GM06990 (cell line): ENCODE measurements at regions not wholly inside any gene's neighbourhood (a gene's known extent, or its start where the extent isn't known, plus 50 kb on each side); places are given as distances from the start of the nearest gene placed in this dataset.

Source experiments
- DNase-seq: peaks from one replicate; pipeline ENCODE4 v3.0.0-alpha.2; 2011; ENCODE audit not compliant: insufficient read length; ENCODE audit errors: extremely low read depth
- H3K27me3 ChIP-seq: replicated peaks from 2 replicates; pipeline ENCODE4 v1.6.0; 2011; ENCODE audit warnings: low read length; ENCODE audit not compliant: control insufficient read depth, insufficient read depth
- H3K36me3 ChIP-seq: 2 replicates; pipeline ENCODE4 v1.5.1; 2011; ENCODE audit warnings: low read length; ENCODE audit not compliant: control insufficient read depth, insufficient read depth
- H3K4me3 ChIP-seq: replicated peaks from 2 replicates; pipeline ENCODE4 v1.5.1; 2011; ENCODE audit warnings: low read depth, mild to moderate bottlenecking, control low read depth, low read length
- TF ChIP-seq, protein P1 (sequence below): IDR thresholded peaks from 2 replicates; pipeline ENCODE4 v1.5.1; 2011; ENCODE audit warnings: low read length, control low read depth, mild to moderate bottlenecking, inconsistent platforms; ENCODE audit not compliant: insufficient read depth, poor library complexity, severe bottlenecking

DNA sequence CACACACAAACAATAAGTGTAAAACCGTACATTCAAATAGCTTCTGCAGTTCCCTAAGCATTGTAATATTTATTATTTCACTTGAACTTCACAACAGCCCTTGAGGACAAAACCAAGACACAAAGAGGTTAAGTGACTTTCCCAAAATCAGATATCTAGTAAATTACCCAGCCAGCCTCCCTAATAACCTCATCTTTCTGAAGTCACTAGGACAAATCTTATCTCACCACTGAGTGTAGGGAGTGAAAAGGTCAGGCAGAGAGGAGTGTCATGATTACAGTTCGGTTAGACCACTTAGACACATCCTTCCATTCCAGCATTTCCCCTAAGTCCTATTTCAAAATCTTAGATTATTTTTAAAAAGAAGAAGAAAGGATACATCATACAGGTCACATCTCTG is 377.3 kb upstream of the NFIA start:
- H3K27me3 ChIP-seq = no peaks in the 10 kb centered on the region
- no peak overlapping the region for H3K4me3 ChIP-seq
- no peaks in the 10 kb centered on the region for H3K36me3 ChIP-seq
- TF ChIP-seq, protein P1, sequence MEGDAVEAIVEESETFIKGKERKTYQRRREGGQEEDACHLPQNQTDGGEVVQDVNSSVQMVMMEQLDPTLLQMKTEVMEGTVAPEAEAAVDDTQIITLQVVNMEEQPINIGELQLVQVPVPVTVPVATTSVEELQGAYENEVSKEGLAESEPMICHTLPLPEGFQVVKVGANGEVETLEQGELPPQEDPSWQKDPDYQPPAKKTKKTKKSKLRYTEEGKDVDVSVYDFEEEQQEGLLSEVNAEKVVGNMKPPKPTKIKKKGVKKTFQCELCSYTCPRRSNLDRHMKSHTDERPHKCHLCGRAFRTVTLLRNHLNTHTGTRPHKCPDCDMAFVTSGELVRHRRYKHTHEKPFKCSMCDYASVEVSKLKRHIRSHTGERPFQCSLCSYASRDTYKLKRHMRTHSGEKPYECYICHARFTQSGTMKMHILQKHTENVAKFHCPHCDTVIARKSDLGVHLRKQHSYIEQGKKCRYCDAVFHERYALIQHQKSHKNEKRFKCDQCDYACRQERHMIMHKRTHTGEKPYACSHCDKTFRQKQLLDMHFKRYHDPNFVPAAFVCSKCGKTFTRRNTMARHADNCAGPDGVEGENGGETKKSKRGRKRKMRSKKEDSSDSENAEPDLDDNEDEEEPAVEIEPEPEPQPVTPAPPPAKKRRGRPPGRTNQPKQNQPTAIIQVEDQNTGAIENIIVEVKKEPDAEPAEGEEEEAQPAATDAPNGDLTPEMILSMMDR = no peak
- no peak for DNase-seq

- Histone ChIP-seq H3K36me3 (no peaks in the 10 kb centered on the region), H3K27me3 (no peaks in the 10 kb centered on the region), H3K4me3 (no peak overlapping the region)
- TF ChIP-seq, protein P1 = no peak
- no peak for DNase-seq
Measured at GRCh38 chr1:60703155-60703554, 379.2 kb upstream of the NFIA start.

- H3K27me3 ChIP-seq = no peaks in the 10 kb centered on the region
- no peaks in the 10 kb centered on the region for H3K36me3 ChIP-seq
- H3K4me3 ChIP-seq = no peak overlapping the region
- no peak for DNase-seq
- TF ChIP-seq, protein P1 = no peak
Measured at GRCh38 chr1:60699325-60699724, 383.0 kb upstream of the NFIA start.

GRCh38 chr1:60697204-60697994 is 385.0 kb upstream of the NFIA start:
- Histone ChIP-seq H3K36me3 (no peaks in the 10 kb centered on the region), H3K4me3 (no peak overlapping the region), H3K27me3 (no peaks in the 10 kb centered on the region)
- TF ChIP-seq, protein P1 = no peak
- no peak for DNase-seq

- no peaks in the 10 kb centered on the region for H3K36me3 ChIP-seq
- no peak overlapping the region for H3K4me3 ChIP-seq
- no peak for DNase-seq
- TF ChIP-seq, protein P1 = no peak
- no peaks in the 10 kb centered on the region for H3K27me3 ChIP-seq
Measured at GRCh38 chr1:60696512-60696911, 385.8 kb upstream of the NFIA start.
